Iris pigment epithelial cell (primary cell): ENCODE measurements at regions not wholly inside any gene's neighbourhood (a gene's known extent, or its start where the extent isn't known, plus 50 kb on each side); places are given as distances from the start of the nearest gene placed in this dataset.
"Not testable (repeated sequence)": the region's sequence is repeated elsewhere in the genome, so short reads cannot be mapped to it uniquely, and the experiment has no call there.

Source experiments
- DNase-seq: peaks from one replicate; pipeline ENCODE4 v3.0.0-alpha.2; 2011; ENCODE audit warnings: low read depth

- DNase-seq: no peak
Observed at GRCh38 chr6:67219346-67219745, 1415.7 kb upstream of the ADGRB3 start.

GRCh38 chr6:67212584-67212983 lies 1422.5 kb upstream of the ADGRB3 start:
- DNase-seq: no peak

- peak; percentile 79 for DNase-seq
Observed at GRCh38 chr6:67210450-67210849, 1424.6 kb upstream of the ADGRB3 start.

GRCh38 chr6:67201563-67201962 lies 1433.5 kb upstream of the ADGRB3 start:
- DNase-seq: no peak

GRCh38 chr6:67200626-67201403 lies 1434.3 kb upstream of the ADGRB3 start:
- no peak for DNase-seq

- no peak for DNase-seq
Observed at GRCh38 chr6:67199425-67199824, 1435.7 kb upstream of the ADGRB3 start.

GRCh38 chr6:67190733-67191132 lies 1444.3 kb upstream of the ADGRB3 start:
- no peak for DNase-seq

GRCh38 chr6:67184405-67184804 lies 1450.7 kb upstream of the ADGRB3 start:
- no peak for DNase-seq

- no peak for DNase-seq
Observed at GRCh38 chr6:67175101-67175500, 1460.0 kb upstream of the ADGRB3 start.

- no peak for DNase-seq
Observed at GRCh38 chr6:67165606-67166005, 1458.6 kb upstream of the EYS start.

- no peak for DNase-seq
Observed at GRCh38 chr6:67160820-67161219, 1453.8 kb upstream of the EYS start.

- DNase-seq: no peak
Observed at GRCh38 chr6:67141005-67141404, 1434.0 kb upstream of the EYS start.

GRCh38 chr6:67133973-67134372 lies 1426.9 kb upstream of the EYS start:
- DNase-seq: no peak

- DNase-seq: peak; percentile 1
Observed at GRCh38 chr6:67131827-67132226, 1424.8 kb upstream of the EYS start.

GRCh38 chr6:67129780-67130179 lies 1422.8 kb upstream of the EYS start:
- no peak for DNase-seq

- no peak for DNase-seq
Observed at GRCh38 chr6:67127041-67127440, 1420.0 kb upstream of the EYS start.

GRCh38 chr6:67121115-67121514 lies 1414.1 kb upstream of the EYS start:
- no peak for DNase-seq

GRCh38 chr6:67112120-67112519 lies 1405.1 kb upstream of the EYS start:
- no peak for DNase-seq

- peak; percentile 9 for DNase-seq
Observed at GRCh38 chr6:67102743-67103142, 1395.7 kb upstream of the EYS start.

GRCh38 chr6:67095618-67096226 lies 1388.7 kb upstream of the EYS start:
- not testable (repeated sequence) for DNase-seq

- no peak for DNase-seq
Observed at GRCh38 chr6:67094431-67094946, 1387.5 kb upstream of the EYS start.

GRCh38 chr6:67073938-67074337 lies 1366.9 kb upstream of the EYS start:
- no peak for DNase-seq

GRCh38 chr6:67068781-67069180 lies 1361.8 kb upstream of the EYS start:
- DNase-seq: no peak

GRCh38 chr6:67064323-67064722 lies 1357.3 kb upstream of the EYS start:
- no peak for DNase-seq
